Stromal cell of bone marrow (primary cell): ENCODE measurements at regions not wholly inside any gene's neighbourhood (a gene's known extent, or its start where the extent isn't known, plus 50 kb on each side); places are given as distances from the start of the nearest gene placed in this dataset.
"Not testable (repeated sequence)": the region's sequence is repeated elsewhere in the genome, so short reads cannot be mapped to it uniquely, and the experiment has no call there.

Experiments
- DNase-seq: peaks from one replicate; pipeline ENCODE4 v3.0.0-alpha.2; 2012; ENCODE audit warnings: low read depth

- peak; percentile 65 for DNase-seq
Measured at GRCh38 chr17:64724246-64724645, 62.1 kb upstream of the SMURF2 start.

GRCh38 chr17:64723781-64724180 lies 61.7 kb upstream of the SMURF2 start:
- DNase-seq: no peak

GRCh38 chr17:64721556-64721955 lies 59.4 kb upstream of the SMURF2 start:
- not testable (repeated sequence) for DNase-seq

GRCh38 chr17:64720253-64720652 lies 58.1 kb upstream of the SMURF2 start:
- DNase-seq: not testable (repeated sequence)

- not testable (repeated sequence) for DNase-seq
Measured at GRCh38 chr17:64719517-64719916, 57.4 kb upstream of the SMURF2 start.

- DNase-seq: not testable (repeated sequence)
Measured at GRCh38 chr17:64718816-64719215, 56.7 kb upstream of the SMURF2 start.

GRCh38 chr17:64718058-64718457 lies 56.0 kb upstream of the SMURF2 start:
- no peak for DNase-seq

GRCh38 chr17:64716496-64716895 lies 54.4 kb upstream of the SMURF2 start:
- DNase-seq: not testable (repeated sequence)

GRCh38 chr17:64713786-64714185 lies 51.7 kb upstream of the SMURF2 start:
- not testable (repeated sequence) for DNase-seq

- DNase-seq: not testable (repeated sequence)
Measured at GRCh38 chr17:64712557-64713351, 50.6 kb upstream of the SMURF2 start.
